Left lung (tissue), 4 donors: ENCODE measurements at regions not wholly inside any gene's neighbourhood (a gene's known extent, or its start where the extent isn't known, plus 50 kb on each side); places are given as distances from the start of the nearest gene placed in this dataset.
"Not testable (repeated sequence)": the region's sequence is repeated elsewhere in the genome, so short reads cannot be mapped to it uniquely, and the experiment has no call there.

ENCODE experiments used
- ATAC-seq: fragments of 200-7000 bp; cut with Tn5 transposase; one replicate; pipeline ENCODE4 v1.9.1; 2020; ENCODE audit warnings: moderate library complexity
- DNase-seq, 4 donors: peaks; one replicate each; pipeline ENCODE4 v3.0.0-alpha.2; 2013 to 2020
- H3K27ac ChIP-seq, 2 donors: fragments of 200-600 bp; sonication (generic) in 1 of 2; one replicate each; pipeline versions ENCODE4 v1.5.0 to v1.8.0; 2020 to 2021
- H3K27me3 ChIP-seq, 2 donors: fragments of 200-600 bp; sonication (generic) in 1 of 2; one replicate each; pipeline versions ENCODE4 v1.5.0 to v1.8.0; 2020 to 2021
- H3K36me3 ChIP-seq, 2 donors: fragments of 200-600 bp; sonication (generic) in 1 of 2; one replicate each; pipeline versions ENCODE4 v1.5.0 to v1.8.0; 2020 to 2021
- H3K4me1 ChIP-seq, 2 donors: fragments of 200-600 bp; one replicate each; pipeline ENCODE4 v1.8.0; 2021
- H3K4me3 ChIP-seq, 2 donors: fragments of 200-600 bp; sonication (generic) in 1 of 2; one replicate each; pipeline versions ENCODE4 v1.5.0 to v1.8.0; 2020 to 2021; ENCODE audit warnings: mild to moderate bottlenecking in 1 of 2
- H3K9me3 ChIP-seq, 2 donors: fragments of 200-600 bp; sonication (generic) in 1 of 2; one replicate each; pipeline versions ENCODE4 v1.5.0 to v1.8.0; 2020 to 2021
- intact Hi-C, 2 donors: fragments of 100-400 bp; cut with DNase I; formaldehyde crosslinking; loops; one replicate each; pipeline versions ENCODE4 v1.11.2 to v1.14.2; 2022
- TF ChIP-seq, protein P1 (sequence below), 2 donors: fragments of 200-600 bp; sonication (generic) in 1 of 2; IDR thresholded peaks; one replicate each; pipeline versions ENCODE4 v1.5.0 to v1.8.0; 2021; ENCODE audit warnings: antibody characterized with exemption in 2 of 2
- donor health status: DM: no; HTN: yes; CAD: no.
- donor health status: DM: no; HTN: no; CAD: no.

DNA sequence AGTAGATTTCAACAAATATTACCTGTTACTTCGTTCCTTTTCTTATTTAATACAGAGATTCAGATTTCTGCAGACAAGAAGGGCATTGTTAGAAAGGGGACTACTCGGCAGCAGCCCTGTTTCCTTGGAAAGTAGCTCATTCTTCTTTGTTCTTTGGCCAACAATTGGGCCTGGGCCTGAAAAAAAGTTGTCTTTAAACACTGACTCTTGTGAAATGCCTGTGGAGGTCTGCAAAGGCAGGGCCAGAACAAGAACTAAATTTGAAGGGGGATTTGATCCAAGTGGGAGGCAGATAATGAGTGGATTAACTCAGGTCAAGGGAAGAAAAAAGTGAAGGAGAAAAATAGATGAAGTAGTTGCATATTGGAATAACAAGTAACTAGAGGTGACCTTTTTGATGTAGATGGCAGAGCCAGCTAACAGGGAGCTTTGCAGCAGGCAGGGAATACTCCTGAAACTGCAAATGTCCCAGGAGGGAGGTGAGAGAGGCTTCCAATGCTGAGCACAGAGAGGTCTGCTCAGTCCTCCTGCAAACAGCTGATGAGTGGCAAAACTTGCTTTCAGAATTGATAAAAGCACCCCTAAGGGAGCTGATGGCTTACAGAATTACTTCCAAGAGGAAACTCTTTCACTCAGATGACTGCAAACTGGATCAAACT lies 393.2 kb upstream of the HS3ST1 start:
- H3K4me1 ChIP-seq = no peaks in the 10 kb centered on the region
- ATAC-seq (no peak), DNase-seq (no peak)
- no peaks in the 10 kb centered on the region for H3K27me3 ChIP-seq
- H3K27ac ChIP-seq = no peak overlapping the region
- intact Hi-C loops = no loop called here
- TF ChIP-seq, protein P1, sequence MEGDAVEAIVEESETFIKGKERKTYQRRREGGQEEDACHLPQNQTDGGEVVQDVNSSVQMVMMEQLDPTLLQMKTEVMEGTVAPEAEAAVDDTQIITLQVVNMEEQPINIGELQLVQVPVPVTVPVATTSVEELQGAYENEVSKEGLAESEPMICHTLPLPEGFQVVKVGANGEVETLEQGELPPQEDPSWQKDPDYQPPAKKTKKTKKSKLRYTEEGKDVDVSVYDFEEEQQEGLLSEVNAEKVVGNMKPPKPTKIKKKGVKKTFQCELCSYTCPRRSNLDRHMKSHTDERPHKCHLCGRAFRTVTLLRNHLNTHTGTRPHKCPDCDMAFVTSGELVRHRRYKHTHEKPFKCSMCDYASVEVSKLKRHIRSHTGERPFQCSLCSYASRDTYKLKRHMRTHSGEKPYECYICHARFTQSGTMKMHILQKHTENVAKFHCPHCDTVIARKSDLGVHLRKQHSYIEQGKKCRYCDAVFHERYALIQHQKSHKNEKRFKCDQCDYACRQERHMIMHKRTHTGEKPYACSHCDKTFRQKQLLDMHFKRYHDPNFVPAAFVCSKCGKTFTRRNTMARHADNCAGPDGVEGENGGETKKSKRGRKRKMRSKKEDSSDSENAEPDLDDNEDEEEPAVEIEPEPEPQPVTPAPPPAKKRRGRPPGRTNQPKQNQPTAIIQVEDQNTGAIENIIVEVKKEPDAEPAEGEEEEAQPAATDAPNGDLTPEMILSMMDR (IDR thresholded peaks at IDR 0.05) = no peak
- H3K36me3 ChIP-seq = no peaks in the 10 kb centered on the region
- no peak overlapping the region for H3K4me3 ChIP-seq
- no peaks in the 10 kb centered on the region for H3K9me3 ChIP-seq

DNA sequence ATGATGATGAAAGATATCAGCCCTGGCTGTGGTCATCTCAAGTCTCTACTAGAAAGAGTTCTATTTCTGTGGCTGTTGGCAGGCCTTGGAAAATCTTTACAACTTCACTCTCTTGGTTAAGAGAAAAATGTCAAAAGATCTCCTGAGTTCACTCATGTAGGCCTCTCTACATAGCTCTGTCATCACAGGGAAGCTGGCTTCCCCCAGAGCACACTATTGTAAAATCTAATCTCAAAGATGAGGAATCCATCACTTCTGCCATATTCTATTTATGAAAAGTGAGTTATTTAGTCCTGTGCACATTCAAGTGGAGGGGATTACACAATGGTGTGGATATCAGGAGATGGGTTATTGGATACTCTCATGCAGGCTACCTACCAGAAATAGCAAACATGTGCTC lies 388.4 kb upstream of the HS3ST1 start:
- intact Hi-C loops = no loop called here
- ATAC-seq = no peak
- Histone ChIP-seq H3K36me3 (no peaks in the 10 kb centered on the region), H3K4me1 (no peaks in the 10 kb centered on the region), H3K27ac (no peak overlapping the region), H3K4me3 (no peak overlapping the region), H3K27me3 (no peaks in the 10 kb centered on the region), H3K9me3 (no peaks in the 10 kb centered on the region)
- DNase-seq = no peak
- TF ChIP-seq, protein P1 (IDR thresholded peaks at IDR 0.05) = no peak

DNA sequence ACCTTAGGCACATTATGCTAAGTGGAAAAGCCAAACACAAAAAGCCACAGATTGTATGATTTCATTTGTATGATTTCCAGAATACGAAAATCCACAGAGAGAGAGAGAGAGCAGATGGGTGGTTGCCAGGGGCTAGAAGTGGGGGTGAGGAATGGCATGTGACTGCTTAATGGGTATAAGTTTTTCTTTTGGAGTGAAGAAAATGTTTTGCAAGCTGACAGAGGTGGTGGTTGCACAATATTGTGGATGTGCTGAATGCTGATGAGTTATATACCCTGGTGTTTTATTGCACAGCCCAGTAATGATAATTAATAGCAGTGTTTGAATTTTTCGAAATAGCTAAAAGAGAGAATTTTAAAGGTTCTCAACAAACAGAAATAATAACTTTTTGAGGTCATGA lies 386.1 kb upstream of the HS3ST1 start:
- Histone ChIP-seq H3K4me1 (no peaks in the 10 kb centered on the region), H3K27me3 (no peaks in the 10 kb centered on the region), H3K36me3 (no peaks in the 10 kb centered on the region), H3K9me3 (no peaks in the 10 kb centered on the region), H3K27ac (no peak overlapping the region), H3K4me3 (no peak overlapping the region)
- intact Hi-C loops = no loop called here
- ATAC-seq (peak; percentile 26), DNase-seq (no peak)
- TF ChIP-seq, protein P1 (IDR thresholded peaks at IDR 0.05) = no peak

DNA sequence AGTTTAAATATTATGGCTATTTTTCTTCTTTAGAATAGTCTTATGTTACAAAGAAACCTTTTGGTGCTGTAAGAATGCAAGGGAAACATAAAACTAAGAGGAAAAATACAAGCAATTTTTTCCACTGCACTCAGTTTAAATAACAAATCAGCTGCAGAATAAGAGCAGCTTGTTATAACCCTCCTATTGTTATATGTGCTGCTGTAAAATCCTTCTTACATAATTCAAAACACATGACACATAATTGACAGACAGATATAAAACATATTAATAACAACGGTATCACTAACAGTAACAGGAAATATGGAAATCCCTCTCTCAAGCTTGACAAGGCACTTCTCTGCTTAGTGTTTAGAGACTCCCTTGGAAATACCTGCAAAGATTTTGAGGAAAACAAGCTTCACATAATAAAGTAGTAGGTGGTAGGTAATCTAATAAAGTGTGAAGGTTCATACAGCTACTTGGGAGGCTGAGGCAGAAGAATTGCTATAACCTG lies 385.3 kb upstream of the HS3ST1 start:
- Histone ChIP-seq H3K36me3 (no peaks in the 10 kb centered on the region), H3K27me3 (no peaks in the 10 kb centered on the region), H3K27ac (no peak overlapping the region), H3K4me1 (no peaks in the 10 kb centered on the region), H3K9me3 (no peaks in the 10 kb centered on the region), H3K4me3 (no peak overlapping the region)
- TF ChIP-seq, protein P1 (IDR thresholded peaks at IDR 0.05) = no peak
- ATAC-seq (no peak), DNase-seq (no peak)
- intact Hi-C loops = no loop called here

DNA sequence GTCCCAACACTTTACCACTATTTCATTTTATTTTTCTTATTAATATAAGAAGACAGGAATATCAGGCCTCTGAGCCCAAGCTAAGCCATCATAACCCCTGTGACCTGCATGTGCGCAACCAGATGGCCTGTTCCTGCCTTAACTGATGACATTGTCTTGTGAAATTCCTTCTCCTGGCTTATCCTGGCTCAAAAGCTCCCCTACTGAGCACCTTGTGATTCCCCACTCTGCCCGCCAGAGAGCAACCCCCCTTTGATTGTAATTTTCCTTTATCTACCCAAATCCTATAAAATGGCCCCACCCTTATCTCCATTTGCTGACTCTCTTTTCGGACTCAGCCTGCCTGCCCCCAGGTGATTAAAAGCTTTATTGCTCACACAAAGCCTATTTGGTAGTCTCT lies 382.8 kb upstream of the HS3ST1 start:
- intact Hi-C loops, H3K4me1 ChIP-seq, H3K9me3 ChIP-seq, H3K4me3 ChIP-seq, ATAC-seq, H3K27me3 ChIP-seq, H3K36me3 ChIP-seq, DNase-seq, H3K27ac ChIP-seq: not testable (repeated sequence)

DNA sequence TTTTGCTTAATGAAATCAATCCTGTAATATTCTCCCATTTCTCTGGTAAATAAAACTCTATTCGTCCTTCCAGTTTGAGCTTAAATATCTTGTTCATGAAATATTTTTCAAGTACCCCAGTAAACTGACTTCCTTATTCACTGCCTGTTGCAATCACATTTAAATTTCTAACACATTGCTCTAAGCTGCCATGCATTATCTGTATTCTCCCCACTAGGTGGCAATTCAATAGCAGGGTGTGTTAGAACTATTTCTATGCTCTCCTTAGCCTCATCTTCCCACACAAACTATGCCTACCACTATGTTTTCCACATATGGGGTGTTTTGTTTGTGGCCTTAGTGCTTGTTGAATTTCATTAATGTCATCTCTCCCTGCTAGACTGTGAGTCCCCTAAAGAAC lies 377.1 kb upstream of the HS3ST1 start:
- H3K9me3 ChIP-seq = no peaks in the 10 kb centered on the region
- DNase-seq (peak in 2 of 4 donors; percentile 9 to 30), ATAC-seq (peak; percentile 83)
- TF ChIP-seq, protein P1 (IDR thresholded peaks at IDR 0.05) = peak; percentile 37 to 46
- no peaks in the 10 kb centered on the region for H3K27me3 ChIP-seq
- intact Hi-C loops = no loop called here
- no peaks in the 10 kb centered on the region for H3K36me3 ChIP-seq
- H3K4me1 ChIP-seq = peaks cover 0 to 2% of the 10 kb centered on the region in 2 donors
- no peak overlapping the region for H3K27ac ChIP-seq
- no peak overlapping the region for H3K4me3 ChIP-seq
